IgD-negative memory B cell (primary cell): ENCODE measurements at regions not wholly inside any gene's neighbourhood (a gene's known extent, or its start where the extent isn't known, plus 50 kb on each side); places are given as distances from the start of the nearest gene placed in this dataset.

ENCODE experiments used
- H3K27ac Mint-ChIP-seq, 3 donors: one replicate each; pipeline ENCODE4 v1.8.0; 2020 to 2022; ENCODE audit warnings: mild to moderate bottlenecking in 3 of 3, mixed read lengths in 3 of 3, moderate library complexity in 1 of 3
- H3K27me3 Mint-ChIP-seq: one replicate; pipeline ENCODE4 v1.8.0; 2021; ENCODE audit warnings: mixed read lengths
- H3K36me3 Mint-ChIP-seq: one replicate; pipeline ENCODE4 v1.8.0; 2020; ENCODE audit warnings: mild to moderate bottlenecking, mixed read lengths
- H3K4me1 Mint-ChIP-seq, 3 donors: one replicate each; pipeline ENCODE4 v1.8.0; 2020 to 2022; ENCODE audit warnings: mixed read lengths in 3 of 3, mild to moderate bottlenecking in 1 of 3
- H3K4me3 Mint-ChIP-seq, 4 donors: one replicate each; pipeline ENCODE4 v1.8.0; 2020 to 2022; ENCODE audit warnings: mild to moderate bottlenecking in 4 of 4, mixed read lengths in 4 of 4, moderate library complexity in 3 of 4
- H3K9me3 Mint-ChIP-seq, 3 donors: one replicate each; pipeline ENCODE4 v1.8.0; 2020 to 2021; ENCODE audit warnings: mixed read lengths in 3 of 3, mild to moderate bottlenecking in 1 of 3

DNA sequence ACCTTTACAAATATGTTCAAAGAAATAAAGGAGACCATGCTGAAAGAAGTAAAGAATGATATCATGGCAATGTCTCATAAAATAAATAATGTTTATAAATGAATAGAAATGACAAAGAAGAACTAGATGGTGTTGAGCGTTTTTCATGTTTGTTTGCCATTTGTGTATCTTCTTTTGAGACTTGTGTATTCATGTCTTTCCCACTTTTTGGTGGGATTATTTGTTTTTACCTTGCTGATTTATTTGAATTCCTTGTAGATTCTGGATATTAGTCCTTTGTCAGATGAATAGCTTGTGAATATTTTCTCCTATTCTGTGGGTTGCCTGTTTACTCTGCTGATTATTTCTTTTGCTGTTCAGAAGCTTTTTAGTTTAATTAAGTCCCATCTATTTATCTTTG, 732.4 kb downstream of the FAT4 start:
- Mint-ChIP-seq H3K9me3 (peaks cover 0 to 4% (median 0%) of the 10 kb centered on the region in 3 donors), H3K36me3 (no peaks in the 10 kb centered on the region), H3K27ac (no peak overlapping the region), H3K4me1 (no peaks in the 10 kb centered on the region), H3K4me3 (no peak overlapping the region), H3K27me3 (no peaks in the 10 kb centered on the region)

DNA sequence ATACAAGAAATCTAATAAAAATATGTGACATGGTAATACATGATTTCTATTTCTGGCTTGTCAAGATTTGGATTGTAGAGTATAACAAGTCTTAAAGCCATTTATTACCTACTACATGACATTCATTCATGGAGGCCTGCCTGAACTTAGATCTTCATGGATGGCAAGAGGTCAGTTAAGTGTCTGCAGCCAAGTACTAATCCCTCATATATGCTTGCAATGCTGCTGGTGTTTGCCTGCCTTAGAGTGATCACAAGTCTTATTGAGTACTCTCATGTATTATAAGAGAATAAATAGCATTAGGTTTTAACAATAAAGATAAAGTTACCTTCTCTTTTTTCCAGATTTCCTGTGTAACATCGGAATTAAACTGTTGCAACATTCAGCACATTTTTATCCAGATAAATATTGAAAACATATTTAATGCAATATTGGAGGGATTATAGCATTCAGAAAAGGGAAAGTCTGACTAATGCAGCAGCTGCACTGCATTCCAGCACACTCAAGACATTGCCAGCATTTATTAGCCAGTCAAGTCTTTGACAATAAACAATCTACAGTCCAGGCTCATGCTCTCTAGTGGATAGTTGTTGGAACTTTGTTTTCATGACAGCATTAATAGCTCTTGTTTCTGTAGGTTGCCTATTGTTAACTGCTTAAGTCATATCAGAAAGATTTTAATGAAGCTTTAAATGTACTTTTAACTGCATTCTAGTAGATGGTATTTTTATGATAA, 737.1 kb downstream of the FAT4 start:
- Mint-ChIP-seq H3K9me3 (peaks cover 0 to 2% (median 1%) of the 10 kb centered on the region in 3 donors), H3K27me3 (no peaks in the 10 kb centered on the region), H3K27ac (no peak overlapping the region), H3K36me3 (no peaks in the 10 kb centered on the region), H3K4me1 (no peaks in the 10 kb centered on the region), H3K4me3 (no peak overlapping the region)

DNA sequence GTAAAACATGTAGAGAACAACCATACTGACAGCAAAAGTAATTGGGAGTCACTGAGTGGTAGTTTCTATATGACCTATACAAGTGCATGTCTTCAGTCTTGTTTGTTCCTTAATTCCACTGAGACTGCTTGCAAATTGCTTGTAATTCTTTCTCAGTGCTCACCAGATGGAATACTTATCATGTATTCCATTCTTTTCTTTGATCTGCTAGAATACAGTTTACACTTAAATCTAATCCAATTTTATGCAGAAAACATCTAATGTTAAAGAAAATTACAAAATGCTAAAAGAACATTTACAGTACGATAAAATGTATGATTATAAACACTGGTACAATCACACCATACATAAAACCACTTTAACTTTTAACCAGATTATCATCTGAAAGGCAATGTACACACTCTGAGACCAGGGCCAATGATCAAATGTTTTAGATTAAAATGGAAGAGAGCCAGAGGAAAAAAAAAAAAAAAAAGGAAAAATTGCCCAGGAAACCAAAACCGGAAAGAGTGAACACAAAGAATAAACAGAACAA, 741.4 kb downstream of the FAT4 start:
- Mint-ChIP-seq H3K4me1 (no peaks in the 10 kb centered on the region), H3K27me3 (no peaks in the 10 kb centered on the region)

DNA sequence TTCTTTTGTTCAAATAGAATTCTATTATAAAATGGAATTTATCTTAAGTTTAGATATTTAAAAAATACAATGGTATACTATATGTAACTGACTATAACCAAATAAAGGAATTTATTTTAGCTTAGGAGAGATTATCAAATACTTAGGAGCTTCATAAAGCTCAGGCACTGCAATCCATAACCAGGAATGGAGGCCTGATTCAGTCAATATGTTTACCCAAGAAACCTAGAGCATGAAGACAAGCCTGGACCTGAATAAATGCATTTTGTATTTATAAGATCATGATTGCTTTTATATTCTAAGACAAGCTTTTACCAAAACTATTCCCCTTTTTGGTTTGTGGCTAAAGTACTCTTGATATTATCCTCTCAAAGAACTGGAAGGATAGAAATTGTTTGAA, 742.6 kb downstream of the FAT4 start:
- peaks cover 0 to 4% (median 4%) of the 10 kb centered on the region in 3 donors for H3K9me3 Mint-ChIP-seq
- H3K27me3 Mint-ChIP-seq: no peaks in the 10 kb centered on the region
- no peaks in the 10 kb centered on the region for H3K36me3 Mint-ChIP-seq
- no peak overlapping the region for H3K4me3 Mint-ChIP-seq
- H3K4me1 Mint-ChIP-seq: no peaks in the 10 kb centered on the region
- H3K27ac Mint-ChIP-seq: no peak overlapping the region

More for the DNA sequence above, 741.4 kb downstream of the FAT4 start:
- peaks cover 0 to 1% (median 0%) of the 10 kb centered on the region in 3 donors for H3K9me3 Mint-ChIP-seq
- H3K36me3 Mint-ChIP-seq: no peaks in the 10 kb centered on the region
- H3K4me3 Mint-ChIP-seq: no peak overlapping the region
- no peak overlapping the region for H3K27ac Mint-ChIP-seq

DNA sequence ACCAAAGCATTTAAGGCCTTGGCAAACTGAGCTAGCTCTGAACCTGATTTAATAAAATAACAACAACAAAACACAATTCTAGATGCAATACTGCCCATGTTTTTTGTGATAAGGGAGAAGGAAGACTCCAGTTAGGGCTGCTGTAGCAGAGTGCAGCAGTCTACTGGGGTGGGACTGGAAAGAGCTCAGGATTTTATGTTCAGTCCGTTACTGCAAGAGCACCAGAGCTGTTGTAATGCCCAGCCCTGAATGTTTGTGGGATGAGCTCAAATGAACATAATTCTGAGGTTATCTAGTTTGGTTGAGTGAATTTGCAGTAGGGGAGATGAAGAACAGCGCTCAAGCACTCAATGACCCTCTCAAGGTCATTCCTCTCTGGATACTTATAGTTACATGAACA, 743.8 kb downstream of the FAT4 start:
- no peak overlapping the region for H3K27ac Mint-ChIP-seq
- H3K27me3 Mint-ChIP-seq: no peaks in the 10 kb centered on the region
- no peaks in the 10 kb centered on the region for H3K4me1 Mint-ChIP-seq
- H3K36me3 Mint-ChIP-seq: no peaks in the 10 kb centered on the region
- no peak overlapping the region for H3K4me3 Mint-ChIP-seq
- H3K9me3 Mint-ChIP-seq: peaks cover 0 to 11% (median 9%) of the 10 kb centered on the region in 3 donors

DNA sequence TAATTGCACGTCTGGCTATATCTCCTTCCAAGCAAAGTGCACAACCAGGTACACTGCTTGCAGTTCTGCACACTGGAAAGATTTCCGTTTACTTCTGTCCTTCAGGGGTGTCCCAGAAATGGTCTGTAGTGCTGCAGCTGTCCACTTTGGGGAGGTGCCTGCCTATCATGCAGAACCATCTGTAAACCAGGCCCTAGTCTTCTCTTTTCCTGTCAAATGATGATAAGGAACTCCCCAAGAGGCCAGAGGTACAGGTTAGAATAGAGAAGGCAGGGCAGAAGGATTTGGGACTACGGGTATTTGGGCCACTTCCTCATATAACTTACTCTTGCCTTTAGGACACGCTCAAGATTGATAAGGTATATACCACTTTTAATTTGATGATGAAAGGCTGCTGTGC, 746.9 kb downstream of the FAT4 start:
- H3K4me3 Mint-ChIP-seq: no peak overlapping the region
- H3K4me1 Mint-ChIP-seq: no peaks in the 10 kb centered on the region
- H3K9me3 Mint-ChIP-seq: peaks cover 0 to 15% (median 9%) of the 10 kb centered on the region in 3 donors

DNA sequence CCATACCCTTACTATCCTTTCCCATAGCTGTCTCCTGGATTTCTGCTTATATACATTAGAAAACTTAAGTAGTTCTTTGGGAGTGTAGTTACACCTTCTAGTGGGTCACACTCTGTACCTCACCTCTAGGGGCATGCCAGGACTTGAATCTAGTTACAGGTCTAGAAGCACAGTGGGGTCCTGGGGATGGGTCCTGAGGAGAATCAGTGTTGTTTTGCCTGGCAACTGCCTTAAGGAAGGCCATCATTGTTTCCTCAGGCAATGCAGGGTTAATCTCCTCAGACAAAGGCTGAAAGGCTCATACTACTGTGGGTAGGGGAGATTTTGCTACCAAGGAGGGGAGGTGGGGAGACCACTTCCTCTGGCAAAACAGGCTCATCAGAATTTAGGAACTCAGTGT, 750.3 kb downstream of the FAT4 start:
- Mint-ChIP-seq H3K36me3 (no peaks in the 10 kb centered on the region), H3K9me3 (peaks cover 0 to 18% (median 11%) of the 10 kb centered on the region in 3 donors), H3K4me3 (no peak overlapping the region), H3K27me3 (no peaks in the 10 kb centered on the region), H3K27ac (no peak overlapping the region), H3K4me1 (no peaks in the 10 kb centered on the region)

More for the DNA sequence above, 746.9 kb downstream of the FAT4 start:
- no peaks in the 10 kb centered on the region for H3K36me3 Mint-ChIP-seq
- H3K27me3 Mint-ChIP-seq: no peaks in the 10 kb centered on the region
- no peak overlapping the region for H3K27ac Mint-ChIP-seq

DNA sequence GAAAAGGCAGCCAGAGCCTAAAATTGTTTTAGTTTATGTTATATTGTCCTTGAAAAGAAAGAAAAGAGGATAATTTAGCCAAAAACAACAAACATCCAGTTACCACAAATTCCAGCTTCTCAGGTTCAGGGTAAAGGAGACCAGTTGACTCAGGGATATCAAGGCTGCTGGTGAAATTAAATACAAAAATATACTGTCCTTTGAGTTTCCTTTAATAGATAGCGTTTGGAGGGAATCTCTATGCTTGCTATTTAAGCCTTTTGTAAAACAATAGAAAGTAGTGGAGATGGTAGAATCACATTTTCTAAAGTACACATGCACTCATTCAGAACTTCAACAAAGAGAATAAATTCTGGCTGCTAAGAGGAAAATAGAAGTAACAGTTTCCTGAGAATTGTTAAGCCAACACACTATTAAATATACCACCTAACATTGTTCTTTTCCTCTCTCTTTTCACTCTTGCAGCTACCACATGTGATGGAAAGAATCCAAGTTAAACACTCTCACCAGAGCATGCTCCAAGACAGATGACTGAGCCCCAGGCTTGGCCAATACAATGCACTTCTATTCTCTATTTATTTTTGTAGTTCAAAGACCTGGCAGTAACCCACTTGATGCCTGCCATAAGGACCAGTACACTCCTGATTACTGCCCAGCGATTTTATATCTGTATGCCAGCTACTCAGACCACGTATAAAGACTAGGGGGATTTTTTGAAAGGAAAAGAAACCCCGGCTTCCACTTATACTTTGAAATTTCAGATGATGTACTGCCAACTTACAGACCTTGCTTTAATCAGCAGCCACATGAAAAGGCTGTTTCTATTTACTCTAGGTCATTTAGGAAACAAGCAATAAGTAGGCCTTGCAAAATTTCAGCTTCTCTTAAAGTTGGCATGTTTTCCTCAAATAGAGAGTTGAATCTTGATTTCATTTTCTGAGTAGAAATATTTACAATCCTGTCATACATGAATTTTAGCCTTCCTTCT, 756.9 kb downstream of the FAT4 start:
- Mint-ChIP-seq H3K9me3 (peaks cover 0 to 3% (median 3%) of the 10 kb centered on the region in 3 donors), H3K27ac (no peak overlapping the region), H3K4me1 (no peaks in the 10 kb centered on the region), H3K4me3 (no peak overlapping the region), H3K36me3 (no peaks in the 10 kb centered on the region), H3K27me3 (no peaks in the 10 kb centered on the region)

DNA sequence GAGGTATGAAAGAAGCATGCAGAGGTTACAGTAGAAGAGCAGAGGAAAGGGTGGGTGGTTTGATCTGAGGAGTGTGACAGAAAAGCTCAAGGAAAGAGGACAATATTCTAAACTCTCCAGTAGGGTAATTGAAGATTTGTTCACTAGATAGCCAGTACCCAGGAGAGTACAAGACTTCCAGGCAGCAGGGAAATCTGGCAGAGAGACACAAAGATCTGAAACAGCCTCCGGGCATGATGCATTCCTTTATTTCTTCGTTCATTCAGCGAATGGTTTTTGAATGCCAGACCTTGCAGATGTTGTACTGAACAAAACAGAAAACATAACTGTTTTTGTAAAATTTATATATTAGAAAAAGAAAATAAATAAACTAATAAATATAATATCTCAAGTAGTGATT, 766.6 kb downstream of the FAT4 start:
- peaks cover 0 to 7% (median 6%) of the 10 kb centered on the region in 3 donors for H3K9me3 Mint-ChIP-seq
- H3K4me1 Mint-ChIP-seq: peaks cover 0 to 1% (median 0%) of the 10 kb centered on the region in 3 donors
- no peaks in the 10 kb centered on the region for H3K36me3 Mint-ChIP-seq
- H3K27me3 Mint-ChIP-seq: no peaks in the 10 kb centered on the region
- H3K4me3 Mint-ChIP-seq: no peak overlapping the region
- no peak overlapping the region for H3K27ac Mint-ChIP-seq

DNA sequence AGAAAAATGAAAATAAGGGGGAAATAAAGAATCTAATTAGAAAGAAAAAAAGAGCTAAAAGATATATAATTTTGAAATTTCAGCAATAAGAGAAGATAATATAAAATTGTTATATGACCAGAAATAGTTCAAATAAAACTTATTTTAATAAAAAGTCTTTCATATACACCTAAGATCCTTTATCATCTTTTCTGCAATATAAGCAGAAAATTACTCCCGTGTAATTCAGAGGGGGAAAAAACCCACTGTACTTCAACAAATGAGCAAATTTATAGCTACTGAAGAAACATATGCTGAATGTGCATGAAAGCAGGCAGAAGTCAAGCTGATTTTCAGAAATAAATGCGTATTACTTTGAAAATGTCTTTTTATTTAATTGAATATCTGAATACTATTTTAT, 771.3 kb downstream of the FAT4 start:
- H3K9me3 Mint-ChIP-seq: peaks cover 0 to 7% (median 6%) of the 10 kb centered on the region in 3 donors
- H3K27ac Mint-ChIP-seq: no peak overlapping the region
- peaks cover 0 to 3% (median 0%) of the 10 kb centered on the region in 3 donors for H3K4me1 Mint-ChIP-seq
- no peak overlapping the region for H3K4me3 Mint-ChIP-seq
- no peaks in the 10 kb centered on the region for H3K27me3 Mint-ChIP-seq
- no peaks in the 10 kb centered on the region for H3K36me3 Mint-ChIP-seq

DNA sequence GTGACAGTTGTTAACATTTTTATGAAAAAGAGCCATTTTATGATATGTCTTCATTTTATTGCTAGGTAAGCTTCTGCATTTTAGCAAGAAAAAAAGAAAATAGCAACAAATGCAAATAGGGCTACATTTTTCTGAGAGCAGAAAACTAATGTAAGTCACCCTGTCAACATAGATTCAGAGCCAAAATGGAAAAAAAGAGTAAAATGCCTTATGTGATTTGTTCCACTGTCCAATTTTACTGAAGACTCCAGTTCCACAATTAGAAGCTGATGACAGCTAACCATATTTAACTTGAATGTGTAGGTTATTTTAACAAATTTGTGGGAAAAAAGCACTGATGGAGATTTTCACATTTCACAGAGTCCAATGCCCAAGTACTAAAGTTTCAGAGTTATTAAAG, 772.3 kb downstream of the FAT4 start:
- Mint-ChIP-seq H3K36me3 (no peaks in the 10 kb centered on the region), H3K4me3 (no peak overlapping the region), H3K9me3 (peaks cover 0 to 3% (median 0%) of the 10 kb centered on the region in 3 donors), H3K4me1 (peaks cover 0 to 2% (median 0%) of the 10 kb centered on the region in 3 donors), H3K27me3 (no peaks in the 10 kb centered on the region), H3K27ac (no peak overlapping the region)

DNA sequence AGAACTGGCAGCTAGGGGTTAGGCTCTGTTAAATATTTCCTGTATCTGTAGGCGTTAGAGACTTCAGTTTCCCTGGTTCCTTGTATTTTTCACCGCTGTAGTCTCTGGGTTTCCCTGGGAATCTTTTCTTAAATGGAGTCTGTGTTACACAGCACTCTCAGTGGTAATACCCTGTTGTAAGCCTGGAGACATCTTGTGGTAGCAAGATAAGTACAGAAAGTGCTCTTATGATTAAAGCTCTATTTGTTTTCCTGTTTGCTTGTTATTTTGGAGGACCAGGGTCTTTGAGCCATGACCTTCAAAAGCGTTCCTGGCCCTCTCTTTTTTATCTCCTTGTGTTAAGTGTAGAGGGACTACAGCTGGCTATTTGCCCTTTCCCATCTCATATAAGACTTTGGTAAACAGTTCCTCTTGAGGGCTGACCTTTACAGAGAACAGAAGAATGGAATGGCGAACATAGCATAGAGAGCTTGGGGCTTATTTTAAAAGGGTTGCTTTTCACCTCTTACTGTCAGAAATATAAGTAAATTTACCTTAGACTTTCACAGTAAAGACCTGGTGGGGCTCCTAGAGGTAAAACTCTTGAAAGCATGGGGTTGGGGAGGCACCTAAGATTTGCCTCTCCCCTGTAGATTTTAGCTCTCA, 782.5 kb downstream of the FAT4 start:
- Mint-ChIP-seq H3K36me3 (no peaks in the 10 kb centered on the region), H3K9me3 (peaks cover 2 to 6% (median 4%) of the 10 kb centered on the region in 3 donors), H3K27ac (no peak overlapping the region), H3K4me3 (no peak overlapping the region), H3K27me3 (no peaks in the 10 kb centered on the region), H3K4me1 (no peaks in the 10 kb centered on the region)

DNA sequence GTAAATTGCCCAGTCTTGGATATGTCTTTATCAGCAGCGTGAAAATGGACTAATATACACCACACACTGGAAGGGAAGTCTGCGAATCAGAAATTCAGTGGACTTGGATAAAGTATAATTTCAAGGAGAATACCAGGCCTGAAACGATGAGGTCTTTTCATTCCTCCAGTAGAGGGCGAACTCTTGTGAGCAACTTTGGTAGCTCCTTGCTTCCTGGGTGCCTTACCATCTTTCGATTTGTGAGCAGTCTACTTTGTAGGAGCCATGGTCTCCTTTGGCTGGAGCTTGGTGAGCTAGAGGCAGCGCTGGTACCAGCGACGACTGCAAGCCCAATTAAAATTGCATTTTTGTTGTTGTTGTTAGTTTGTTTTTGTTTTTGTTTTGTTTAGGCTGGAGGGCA, 791.9 kb downstream of the FAT4 start:
- no peaks in the 10 kb centered on the region for H3K27me3 Mint-ChIP-seq
- peaks cover 4 to 14% (median 6%) of the 10 kb centered on the region in 3 donors for H3K9me3 Mint-ChIP-seq
- no peaks in the 10 kb centered on the region for H3K36me3 Mint-ChIP-seq
- no peak overlapping the region for H3K27ac Mint-ChIP-seq
- H3K4me1 Mint-ChIP-seq: no peaks in the 10 kb centered on the region
- no peak overlapping the region for H3K4me3 Mint-ChIP-seq

DNA sequence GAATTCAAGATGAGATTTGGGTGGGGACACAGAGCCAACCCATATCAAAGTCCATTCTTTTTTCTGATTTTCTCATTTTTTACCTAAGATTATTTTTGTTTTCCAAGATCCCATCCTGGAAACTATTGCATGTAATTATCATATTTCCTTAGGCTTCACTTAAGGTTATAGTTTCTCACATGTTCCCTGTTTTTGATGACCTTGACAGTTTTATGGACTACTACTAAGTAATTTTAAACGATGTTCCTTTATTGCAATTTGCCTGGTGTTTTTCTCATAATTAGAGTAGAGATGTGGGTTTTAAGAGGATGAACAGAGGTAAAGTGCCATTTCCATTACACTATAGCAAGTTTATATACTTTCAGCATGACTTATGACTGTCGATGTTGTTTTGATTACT, 795.1 kb downstream of the FAT4 start:
- H3K4me3 Mint-ChIP-seq: no peak overlapping the region
- H3K36me3 Mint-ChIP-seq: no peaks in the 10 kb centered on the region
- H3K9me3 Mint-ChIP-seq: peaks cover 4 to 19% (median 9%) of the 10 kb centered on the region in 3 donors
- no peaks in the 10 kb centered on the region for H3K27me3 Mint-ChIP-seq
- H3K27ac Mint-ChIP-seq: no peak overlapping the region
- H3K4me1 Mint-ChIP-seq: no peaks in the 10 kb centered on the region

DNA sequence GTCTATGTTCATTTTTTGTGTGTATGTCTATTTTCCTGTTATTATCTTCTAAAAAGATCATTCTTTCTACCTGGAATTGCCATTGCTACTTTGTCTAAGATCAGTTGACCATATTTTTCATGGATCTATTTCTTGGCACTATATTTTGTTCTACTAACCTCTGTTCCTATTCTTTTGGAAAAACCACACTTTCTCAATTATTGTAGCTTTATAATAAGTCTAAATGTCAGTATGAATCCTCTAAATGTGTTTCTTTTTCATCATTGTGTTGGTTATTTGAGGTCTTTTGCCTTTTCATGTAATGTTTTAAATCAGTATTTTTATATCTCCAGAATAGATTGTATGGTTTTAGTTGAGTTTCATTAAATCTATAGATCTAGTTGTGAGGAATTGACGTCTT, 798.3 kb downstream of the FAT4 start:
- Mint-ChIP-seq H3K27me3 (no peaks in the 10 kb centered on the region), H3K27ac (no peak overlapping the region), H3K4me3 (no peak overlapping the region), H3K4me1 (no peaks in the 10 kb centered on the region), H3K9me3 (peaks cover 4 to 22% (median 8%) of the 10 kb centered on the region in 3 donors), H3K36me3 (no peaks in the 10 kb centered on the region)
